Adipose tissue (tissue), 3 donors: ENCODE measurements at regions not wholly inside any gene's neighbourhood (a gene's known extent, or its start where the extent isn't known, plus 50 kb on each side); places are given as distances from the start of the nearest gene placed in this dataset.
"Not testable (repeated sequence)": the region's sequence is repeated elsewhere in the genome, so short reads cannot be mapped to it uniquely, and the experiment has no call there.

Source experiments
- H3K27ac ChIP-seq: one replicate; pipeline ENCODE4 v1.5.1; 2013; ENCODE audit warnings: low read depth, low read length
- WGBS, 3 donors: extraction: QIAGEN DNeasy Blood & Tissue Kit; methylation state at CpG; one replicate each; pipeline ENCODE4 v1.1.7; 2013; 5-methylcytosine and 5-hydroxymethylcytosine counted together
- donor health status: healthy with polysubstance abuse.
- donor health status: Bipolar disorder and iron deficiency.
- donor health status: healthy.

DNA sequence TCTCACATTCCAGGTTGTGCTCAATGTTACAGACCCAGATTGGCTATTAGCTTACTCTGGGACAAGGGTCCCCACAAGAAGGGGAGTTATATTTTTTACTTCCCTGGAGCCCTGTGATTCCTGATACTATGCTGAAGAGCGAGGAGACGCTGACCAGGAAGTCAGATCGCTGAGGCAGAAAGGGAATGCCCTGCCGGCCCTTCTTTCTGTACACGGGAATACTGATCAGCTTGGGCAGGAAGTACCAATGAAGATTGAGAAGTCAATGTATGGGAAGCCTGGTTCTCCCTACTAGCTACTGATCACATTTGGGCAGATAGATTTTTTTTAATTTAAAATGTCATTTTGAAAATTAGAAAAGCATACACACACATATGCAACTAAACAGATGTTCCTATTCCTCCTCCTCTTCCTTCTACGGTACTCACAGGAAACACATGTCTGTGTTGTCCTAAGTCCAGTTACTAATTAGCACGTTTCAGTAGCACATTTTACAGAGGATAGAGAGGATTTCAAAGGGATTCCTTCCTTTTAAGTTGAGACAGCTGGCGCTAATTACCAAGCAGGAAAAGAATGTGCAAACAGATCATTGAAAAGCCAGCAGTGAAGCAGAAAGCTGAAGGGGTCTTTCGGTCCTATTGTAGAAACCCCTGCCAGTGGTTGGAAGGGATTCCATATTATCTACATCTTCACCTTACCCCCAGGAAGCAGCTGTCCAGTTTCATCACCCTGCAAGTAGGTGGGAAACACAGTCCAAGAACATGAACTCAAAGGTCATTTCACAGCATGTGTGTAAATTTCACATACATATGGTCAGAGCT lies 292.4 kb downstream of the DUSP6 start:
- WGBS, 3 donors, result 42 to 73% (median 54%) methylated on average over 9 of the region's 9 CpGs
- no peak overlapping the region for H3K27ac ChIP-seq

DNA sequence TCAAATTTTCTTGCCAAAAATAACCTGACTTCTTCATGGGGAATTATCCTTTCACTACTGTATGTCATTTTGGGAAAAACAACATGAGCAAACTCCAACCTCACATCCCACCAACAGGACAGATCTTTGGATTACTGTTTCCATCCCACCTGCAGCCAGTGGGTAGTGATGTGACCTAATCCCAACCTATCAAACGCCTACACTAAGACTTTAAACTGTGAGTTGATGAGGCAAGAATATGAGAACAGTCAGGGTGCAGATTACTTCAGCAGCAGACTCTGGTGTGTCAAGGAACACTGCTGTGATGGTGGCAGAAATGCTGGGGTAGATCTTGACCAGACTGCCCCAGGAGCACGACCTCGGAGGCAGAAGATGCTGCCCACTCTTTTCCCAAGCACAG lies 293.2 kb downstream of the DUSP6 start:
- H3K27ac ChIP-seq, result no peak overlapping the region
- 82 to 96% (median 91%) methylated on average over 3 of the region's 3 CpGs for WGBS, 3 donors

- H3K27ac ChIP-seq, result no peak overlapping the region
Measured at GRCh38 chr12:89058402-89058801, 293.9 kb downstream of the DUSP6 start.

DNA sequence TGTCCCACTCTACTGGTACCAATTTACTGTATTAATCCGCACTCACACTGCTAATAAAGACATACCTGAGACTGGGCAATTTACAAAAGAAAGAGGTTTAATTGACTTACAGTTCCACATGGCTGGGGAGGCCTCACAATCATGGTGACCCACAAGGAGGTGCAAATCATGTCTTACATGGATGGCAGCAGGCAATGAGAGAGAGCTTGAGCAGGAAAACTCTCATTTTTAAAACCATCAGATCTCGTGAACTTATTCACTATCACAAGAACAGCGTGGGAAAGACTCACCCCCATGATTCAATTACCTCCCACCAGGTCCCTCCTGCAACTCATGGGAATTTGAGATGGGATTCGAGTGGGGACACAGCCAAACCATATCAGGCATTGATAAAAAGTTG lies 298.5 kb downstream of the DUSP6 start:
- H3K27ac ChIP-seq, result not testable (repeated sequence)
- 84 to 88% (median 85%) methylated on average over 4 of the region's 4 CpGs for WGBS, 3 donors

DNA sequence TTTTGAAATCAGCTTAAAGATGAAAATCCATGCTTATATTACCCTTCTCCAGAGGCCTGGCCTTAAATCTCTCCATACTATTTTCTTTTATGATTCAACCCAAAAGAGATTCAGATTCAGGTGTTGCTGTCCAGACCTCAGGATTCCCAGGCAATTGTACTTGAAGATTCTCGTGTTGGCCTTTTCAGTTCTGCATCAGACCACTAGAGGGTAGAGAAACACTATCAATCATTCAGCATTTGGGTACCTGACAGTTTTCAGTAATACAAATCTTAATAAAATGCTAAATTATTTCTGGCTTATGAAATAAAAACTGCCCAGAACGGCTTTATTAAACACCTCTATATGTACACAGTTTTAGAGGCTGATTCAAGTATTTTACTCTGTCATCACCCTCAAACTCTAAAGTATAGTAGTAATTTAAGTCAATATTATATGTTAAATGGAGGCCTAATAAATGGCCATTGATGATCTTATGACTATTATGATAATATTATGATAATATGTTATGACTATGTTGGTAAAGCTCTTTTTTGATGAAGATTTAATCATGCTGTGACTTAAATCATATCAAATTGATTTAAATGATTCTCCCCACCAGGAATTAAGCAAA lies 301.1 kb downstream of the DUSP6 start:
- 0 to 3% (median 0%) methylated on average over 2 of the region's 2 CpGs for WGBS, 3 donors
- H3K27ac ChIP-seq, result no peak overlapping the region

DNA sequence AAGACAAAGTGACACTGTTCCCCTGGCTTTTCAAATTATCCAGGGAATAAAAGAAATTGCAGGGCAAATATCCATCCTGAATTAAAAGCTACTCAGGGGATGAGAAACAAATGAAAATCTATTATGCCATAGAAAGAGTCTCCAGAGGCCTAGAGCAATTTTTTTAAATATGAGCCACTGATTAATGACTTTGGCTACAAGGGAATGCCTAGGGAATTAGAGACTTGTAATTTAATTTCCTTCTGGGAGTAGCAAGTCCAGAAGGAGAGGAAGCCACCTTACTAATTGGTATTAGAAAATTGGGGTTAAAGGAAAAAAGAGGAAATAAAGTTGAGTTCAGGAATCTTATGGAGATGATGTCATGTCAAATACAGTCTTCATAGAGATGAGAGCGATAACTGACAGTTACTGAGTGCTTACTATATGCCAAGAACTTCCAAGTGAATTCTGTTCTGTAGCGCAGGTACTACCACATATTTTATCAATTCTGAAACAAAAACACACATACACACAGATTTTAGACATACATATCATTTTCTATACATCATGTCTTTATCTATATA lies 304.4 kb downstream of the DUSP6 start:
- H3K27ac ChIP-seq, result no peak overlapping the region
- 88 to 94% (median 89%) methylated on average over 2 of the region's 2 CpGs for WGBS, 3 donors

- H3K27ac ChIP-seq, result no peak overlapping the region
- WGBS, 3 donors, result 75 to 97% (median 78%) methylated on average over 2 of the region's 2 CpGs
Measured at GRCh38 chr12:89041078-89041477, 311.2 kb downstream of the DUSP6 start.

DNA sequence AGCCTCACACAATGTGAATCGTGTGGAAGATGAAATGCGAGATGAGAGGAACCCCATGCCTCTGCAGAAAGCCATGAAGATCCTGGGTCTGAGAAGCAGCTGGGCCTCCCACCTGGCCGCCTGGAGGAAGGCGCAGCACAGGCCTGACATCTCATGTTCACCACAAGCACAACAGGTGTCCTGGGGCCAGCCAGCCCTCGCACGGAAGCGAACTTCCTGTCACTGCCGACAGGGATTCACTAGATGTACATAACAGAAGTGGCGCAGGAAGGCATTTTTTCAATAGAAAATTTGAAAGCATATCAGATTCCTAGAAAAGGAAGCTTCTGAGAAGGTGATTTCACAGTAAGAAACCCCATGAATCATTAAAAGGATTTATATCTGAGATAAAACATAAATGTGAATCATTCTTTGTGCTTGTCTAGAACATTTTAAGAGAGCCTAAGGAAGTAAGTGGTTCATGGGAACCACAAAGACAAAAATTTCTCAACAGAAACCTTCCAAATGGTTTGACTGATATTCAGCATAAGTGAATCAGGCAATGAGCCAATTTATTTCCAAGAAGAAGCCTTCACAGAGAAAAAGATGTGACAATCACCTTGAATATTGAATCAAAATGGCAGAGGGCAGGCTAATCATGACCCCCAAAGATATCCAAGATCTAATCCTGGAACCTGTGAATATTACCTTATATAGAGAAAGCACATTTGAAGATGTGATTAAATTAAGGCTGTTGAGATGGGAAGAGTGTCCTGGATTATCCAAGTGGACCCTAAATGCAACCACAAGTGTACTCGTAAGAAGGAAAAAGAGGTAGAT lies 311.9 kb downstream of the DUSP6 start:
- 41 to 79% (median 43%) methylated on average over 10 of the region's 10 CpGs for WGBS, 3 donors
- no peak overlapping the region for H3K27ac ChIP-seq

- no peak overlapping the region for H3K27ac ChIP-seq
- 88 to 90% (median 90%) methylated on average over 4 of the region's 4 CpGs for WGBS, 3 donors
Measured at GRCh38 chr12:89038831-89039512, 313.3 kb downstream of the DUSP6 start.

DNA sequence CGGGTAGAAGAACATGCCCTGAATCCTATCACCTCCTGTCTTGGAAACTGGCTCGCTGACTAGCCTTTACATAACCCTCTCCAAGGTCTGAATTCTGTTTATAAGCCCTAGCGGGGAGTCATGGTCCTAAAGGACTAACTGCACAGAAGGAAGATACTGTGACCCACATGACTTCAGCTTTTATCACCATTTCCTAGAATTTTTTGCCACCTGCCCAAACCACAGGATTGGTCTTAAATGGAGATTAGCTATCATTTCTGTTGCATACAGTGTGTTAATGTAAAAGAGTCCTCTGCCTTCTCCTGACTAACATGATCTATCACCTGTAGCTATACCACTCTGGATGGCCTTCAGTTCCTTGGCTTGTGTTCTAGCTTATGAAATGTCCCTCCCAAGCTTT lies 319.2 kb downstream of the DUSP6 start:
- no peak overlapping the region for H3K27ac ChIP-seq
- 88 to 94% (median 91%) methylated on average over 3 of the region's 3 CpGs for WGBS, 3 donors

DNA sequence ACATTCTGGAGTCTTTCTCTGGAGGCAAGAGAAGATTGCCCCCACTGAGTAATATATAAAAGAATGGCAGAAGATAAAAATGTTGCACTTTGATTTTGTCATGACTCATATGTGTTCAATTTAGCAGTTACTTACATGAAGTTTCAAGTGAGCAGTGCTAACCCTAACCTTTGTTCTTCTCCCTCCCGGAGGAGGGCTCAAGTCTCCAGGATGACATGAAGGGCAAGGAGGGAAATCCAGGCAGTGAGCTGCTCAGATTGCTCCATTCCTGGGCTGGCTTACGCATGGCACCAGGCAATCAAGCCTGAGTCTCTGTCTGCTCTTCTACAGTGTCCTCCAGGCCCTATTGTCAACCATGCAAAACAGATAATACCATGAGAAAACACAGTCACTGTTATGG lies 322.3 kb downstream of the DUSP6 start:
- H3K27ac ChIP-seq, result no peak overlapping the region
- WGBS, 3 donors, result 90 to 95% (median 90%) methylated on average over 2 of the region's 2 CpGs

- 43 to 94% (median 90%) methylated on average over 4 of the region's 4 CpGs for WGBS, 3 donors
- no peak overlapping the region for H3K27ac ChIP-seq
Measured at GRCh38 chr12:89024580-89024979, 327.7 kb downstream of the DUSP6 start.

GRCh38 chr12:89023936-89024335 lies 328.4 kb downstream of the DUSP6 start:
- 79 to 83% (median 81%) methylated on average over 2 of the region's 2 CpGs for WGBS, 3 donors
- H3K27ac ChIP-seq, result no peak overlapping the region

GRCh38 chr12:89020689-89021088 lies 331.6 kb downstream of the DUSP6 start:
- WGBS, 3 donors, result 97 to 100% (median 97%) methylated on average over 6 of the region's 6 CpGs
- H3K27ac ChIP-seq, result no peak overlapping the region

DNA sequence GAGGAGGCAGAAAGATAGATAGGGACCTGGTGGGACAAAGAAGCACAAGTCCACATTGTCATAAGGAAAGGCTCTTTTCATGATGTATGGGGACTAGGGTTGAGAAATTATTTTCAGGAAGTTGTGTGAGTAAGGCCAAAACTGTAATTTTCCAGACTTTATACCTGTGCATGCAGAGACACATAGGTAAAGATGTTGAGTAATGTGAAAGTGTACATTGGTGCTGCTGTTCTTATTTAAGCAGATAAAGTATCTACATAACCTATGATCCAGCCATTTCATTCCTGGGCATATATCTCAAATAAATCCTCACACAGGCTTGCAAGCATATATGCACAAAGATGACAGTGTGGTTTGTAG lies 332.2 kb downstream of the DUSP6 start:
- no peak overlapping the region for H3K27ac ChIP-seq

- 3 to 4% (median 3%) methylated on average over 14 of the region's 14 CpGs for WGBS, 3 donors
- no peak overlapping the region for H3K27ac ChIP-seq
Measured at GRCh38 chr12:89019439-89020120, 332.7 kb downstream of the DUSP6 start.

- H3K27ac ChIP-seq, result no peak overlapping the region
- WGBS, 3 donors, result 11 to 16% (median 11%) methylated on average over 21 of the region's 21 CpGs
Measured at GRCh38 chr12:89016970-89017778, 335.1 kb downstream of the DUSP6 start.
